GM19043 (cell line): ENCODE measurements at regions not wholly inside any gene's neighbourhood (a gene's known extent, or its start where the extent isn't known, plus 50 kb on each side); places are given as distances from the start of the nearest gene placed in this dataset.

Experiments used
- ATAC-seq: cut with Tn5 transposase; IDR thresholded peaks from one replicate; pipeline ENCODE4 v1.9.1; 2021; ENCODE audit warnings: low read depth; ENCODE audit not compliant: unreplicated experiment

DNA sequence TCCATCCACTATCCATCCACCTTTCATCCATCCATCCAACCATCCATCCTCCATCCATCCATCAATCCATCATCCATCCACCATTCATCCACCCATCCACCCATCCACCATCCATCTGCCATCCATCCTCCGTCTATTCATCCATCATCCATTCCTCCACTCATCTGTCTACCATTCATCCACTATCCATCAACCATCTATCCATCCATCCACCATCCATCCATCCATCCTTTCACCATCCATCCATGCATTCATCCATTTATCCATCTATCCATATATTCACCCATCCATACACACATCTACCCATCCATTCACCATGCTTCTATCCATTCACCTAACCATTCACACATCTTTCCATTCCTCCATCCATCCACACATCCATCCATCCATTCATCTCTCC is 207.0 kb upstream of the CDH4 start:
- ATAC-seq = no peak

DNA sequence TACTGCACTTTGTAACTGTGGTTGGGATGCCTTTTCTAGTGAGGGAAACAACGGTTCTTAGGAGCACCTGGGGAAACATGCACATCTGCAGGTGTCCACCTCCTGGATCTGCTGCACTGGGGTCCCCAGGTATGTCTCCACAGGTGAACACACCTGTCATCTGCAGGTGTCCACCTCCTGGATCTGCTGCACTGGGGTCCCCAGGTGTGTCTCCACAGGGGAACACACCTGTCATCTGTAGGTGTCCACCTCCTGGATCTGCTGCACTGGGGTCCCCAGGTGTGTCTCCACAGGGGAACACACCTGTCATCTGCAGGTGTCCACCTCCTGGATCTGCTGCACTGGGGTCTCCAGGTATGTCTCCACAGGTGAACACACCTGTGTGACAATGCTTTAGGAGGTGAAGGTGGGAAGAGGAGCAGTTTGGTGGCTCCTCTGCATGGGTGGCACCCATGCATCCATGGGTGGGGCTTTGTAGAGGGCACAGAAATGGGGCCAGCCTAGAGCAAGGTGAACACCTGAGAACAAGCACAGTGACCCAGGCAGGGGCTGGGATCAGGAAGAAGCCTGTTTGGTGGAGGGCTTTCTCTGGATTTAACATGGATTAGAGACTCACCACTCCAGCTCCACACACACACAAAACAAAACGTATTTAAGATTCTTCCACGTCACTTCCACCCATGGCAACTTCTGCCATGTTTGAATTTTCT is 206.0 kb upstream of the CDH4 start:
- ATAC-seq = no peak

DNA sequence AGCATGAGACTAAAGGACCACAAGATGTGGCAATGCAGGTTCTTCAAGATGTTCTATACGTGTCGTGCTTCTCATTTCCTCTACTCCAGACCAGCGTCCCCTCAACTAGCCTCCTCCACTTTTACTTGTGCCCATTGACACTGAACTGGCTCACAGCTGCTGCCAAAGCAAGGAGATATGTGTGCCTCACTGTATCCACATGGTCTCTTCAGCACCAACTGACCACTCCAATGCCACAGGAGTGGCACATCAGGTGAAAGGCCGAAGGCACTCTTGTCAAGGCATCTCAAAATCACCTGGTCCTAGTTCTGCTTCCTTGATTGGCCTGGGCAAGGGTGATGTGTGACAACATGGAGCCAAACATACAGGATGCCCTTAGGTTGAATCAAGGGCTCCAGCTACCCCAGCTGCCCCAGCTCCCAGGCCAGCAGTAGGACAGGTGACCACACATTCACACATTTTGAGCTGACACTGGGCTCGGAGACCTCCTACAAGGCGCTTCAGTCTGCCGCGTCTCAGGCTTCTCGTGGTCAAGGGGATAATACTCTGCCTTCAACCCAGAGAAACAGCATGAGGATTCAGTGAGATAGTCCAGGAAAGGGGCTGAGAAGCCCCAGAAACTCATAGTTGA is 205.2 kb upstream of the CDH4 start:
- no peak for ATAC-seq

DNA sequence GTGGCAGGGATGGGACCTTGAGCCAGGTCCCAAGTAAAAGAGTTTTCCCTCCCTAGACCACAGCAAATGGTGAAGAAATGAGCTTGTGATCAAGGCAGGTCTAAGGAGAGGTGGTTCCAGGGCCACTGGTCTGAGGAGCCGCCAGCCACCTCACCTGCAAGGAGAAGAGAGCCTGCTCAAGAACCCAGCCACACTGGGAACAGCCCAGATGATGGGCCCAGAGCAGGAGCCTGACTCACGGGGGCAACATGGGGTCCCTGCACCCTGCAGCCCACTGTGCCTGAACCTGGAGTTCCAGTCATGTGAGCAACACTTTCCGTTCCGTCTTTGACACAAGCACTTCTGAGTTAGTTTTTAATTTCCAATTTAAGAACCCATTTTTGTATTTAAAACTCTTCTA is 204.5 kb upstream of the CDH4 start:
- no peak for ATAC-seq

DNA sequence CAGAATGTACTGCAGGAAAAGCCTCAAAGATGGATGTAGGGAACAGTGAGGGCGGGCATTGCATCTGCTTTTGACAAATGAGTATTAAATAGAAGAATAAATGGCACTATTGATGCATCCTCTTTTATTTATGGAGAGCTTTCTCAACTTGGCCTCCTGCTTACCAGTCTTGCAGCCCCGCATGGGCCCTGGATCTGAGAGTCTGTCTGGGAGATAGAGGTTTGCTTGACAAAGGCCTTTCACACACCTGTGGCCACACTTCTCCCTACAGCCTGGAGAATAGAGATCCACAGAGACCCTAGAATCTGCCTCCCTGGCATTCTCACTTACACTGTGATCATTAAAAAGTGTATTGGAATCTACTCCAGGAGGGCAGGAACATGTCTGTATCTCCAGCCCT is 203.8 kb upstream of the CDH4 start:
- no peak for ATAC-seq

DNA sequence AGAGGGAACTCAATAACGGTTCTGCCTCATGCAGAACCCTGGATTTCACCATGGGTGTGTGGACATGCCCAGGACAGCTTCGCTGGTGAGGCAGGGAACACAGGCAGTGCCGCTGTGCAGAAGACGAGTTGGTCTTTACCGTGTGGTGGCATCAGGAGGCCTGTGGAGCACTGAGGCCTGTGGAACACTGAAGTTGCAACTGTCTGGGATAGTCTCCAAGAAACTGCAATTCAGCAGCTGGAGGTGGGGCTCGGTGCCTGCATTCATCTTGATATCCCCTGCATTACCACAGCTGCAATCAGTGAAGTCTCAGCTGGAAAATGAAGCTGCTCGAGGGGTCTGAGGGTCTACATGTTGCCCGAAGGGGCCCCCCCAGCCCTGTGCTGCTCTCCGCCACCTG is 202.4 kb upstream of the CDH4 start:
- no peak for ATAC-seq

DNA sequence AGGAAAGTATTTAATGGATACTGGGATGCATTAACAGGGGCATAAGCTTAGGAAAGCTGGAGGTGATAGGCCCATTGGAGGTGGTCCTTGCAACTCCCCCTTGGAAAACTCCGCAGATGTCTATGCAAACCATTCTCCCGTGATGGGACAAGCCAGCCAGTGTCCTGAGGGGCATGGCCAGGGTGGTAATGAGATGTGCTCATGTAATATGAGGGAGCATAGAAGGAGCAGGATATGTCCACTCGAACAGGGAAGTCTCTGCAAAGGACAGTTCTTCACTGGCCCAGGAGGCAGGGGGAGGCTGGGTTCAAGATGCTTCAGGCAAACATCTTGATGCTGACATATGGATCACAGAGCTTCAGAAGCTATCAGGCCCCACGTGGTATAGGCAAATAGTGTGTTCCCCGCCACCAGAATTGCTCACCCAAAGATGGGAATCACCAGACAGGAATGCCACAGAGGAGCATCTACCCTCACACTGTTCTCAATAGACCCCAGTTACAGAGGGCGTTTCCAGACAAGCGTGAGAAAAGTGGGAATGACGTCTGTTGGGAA is 201.6 kb upstream of the CDH4 start:
- no peak for ATAC-seq

DNA sequence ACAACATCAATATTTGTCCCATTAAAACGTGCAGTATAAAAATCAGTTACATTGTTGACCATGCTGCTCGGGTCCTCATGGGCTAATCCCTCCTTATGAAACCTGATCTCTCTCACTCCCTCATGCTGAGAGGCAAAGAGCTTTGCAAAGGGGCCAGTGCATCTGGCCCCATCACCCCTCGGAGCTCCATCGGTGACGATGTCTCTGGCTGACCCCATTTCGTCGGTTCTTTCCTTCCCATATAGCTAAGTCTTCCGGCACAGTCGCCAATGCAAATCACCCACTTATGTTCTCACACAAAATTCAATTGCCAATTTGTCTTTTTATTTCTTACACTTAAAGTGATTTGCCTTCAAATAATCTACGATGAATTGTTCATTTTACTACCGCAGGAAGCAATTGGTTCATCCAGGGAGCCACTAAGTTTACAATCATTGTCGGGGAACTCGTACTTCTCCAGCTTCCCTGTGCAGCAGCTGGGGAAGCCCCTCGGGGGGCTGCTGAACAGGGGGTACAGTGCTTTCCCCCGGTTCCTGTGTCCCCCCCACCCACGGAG is 199.8 kb upstream of the CDH4 start:
- ATAC-seq = no peak

DNA sequence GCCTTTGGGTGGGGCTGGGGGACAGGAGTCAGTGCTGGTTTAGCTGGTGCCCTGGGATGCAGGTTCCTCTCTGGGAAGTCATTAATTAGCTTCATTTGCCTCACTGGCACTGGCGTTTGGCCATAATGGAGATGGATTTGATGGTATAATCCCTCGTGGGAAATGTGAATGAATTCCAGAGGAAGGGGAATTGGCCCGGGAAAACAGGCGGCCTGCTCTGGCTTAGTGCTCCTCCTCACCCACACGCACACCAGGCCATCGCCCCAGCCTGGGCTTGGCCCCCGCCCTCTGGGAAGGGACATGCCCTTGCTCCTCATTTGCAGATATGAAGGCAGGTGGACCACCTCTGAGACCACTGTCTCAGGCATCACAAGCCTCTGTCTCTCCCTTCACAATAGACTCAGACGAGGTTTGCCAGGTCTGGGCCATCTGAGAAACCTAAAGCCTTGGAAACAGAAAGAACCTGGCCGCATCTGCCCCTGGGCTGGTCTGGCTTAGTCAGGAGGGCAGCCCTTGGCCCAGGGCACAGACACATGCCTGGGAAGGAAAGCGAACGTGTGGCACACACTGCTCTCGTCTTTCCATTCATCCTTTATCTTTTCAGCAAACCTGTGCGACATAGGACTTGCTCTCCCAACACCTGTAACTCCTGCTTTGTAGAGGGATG is 199.2 kb upstream of the CDH4 start:
- no peak for ATAC-seq

DNA sequence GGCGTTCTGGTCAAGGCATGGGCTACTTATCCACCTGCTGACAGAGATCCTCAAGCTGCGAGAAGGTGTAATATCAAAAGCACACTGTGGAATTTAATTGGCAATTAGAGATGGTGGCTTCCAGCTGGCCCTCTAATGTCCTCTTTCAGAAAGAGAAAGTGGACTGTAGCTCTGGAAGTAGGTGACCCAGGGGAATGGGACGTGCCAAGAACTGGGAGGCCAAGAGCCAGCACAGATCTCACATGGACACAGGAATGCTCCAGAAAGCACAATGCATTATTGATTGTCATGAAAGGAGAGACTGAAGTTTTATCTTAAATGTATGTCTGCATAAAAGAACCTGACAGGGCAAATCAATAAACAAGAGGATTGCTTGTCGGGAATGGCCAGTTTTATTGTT is 198.6 kb upstream of the CDH4 start:
- ATAC-seq = no peak

DNA sequence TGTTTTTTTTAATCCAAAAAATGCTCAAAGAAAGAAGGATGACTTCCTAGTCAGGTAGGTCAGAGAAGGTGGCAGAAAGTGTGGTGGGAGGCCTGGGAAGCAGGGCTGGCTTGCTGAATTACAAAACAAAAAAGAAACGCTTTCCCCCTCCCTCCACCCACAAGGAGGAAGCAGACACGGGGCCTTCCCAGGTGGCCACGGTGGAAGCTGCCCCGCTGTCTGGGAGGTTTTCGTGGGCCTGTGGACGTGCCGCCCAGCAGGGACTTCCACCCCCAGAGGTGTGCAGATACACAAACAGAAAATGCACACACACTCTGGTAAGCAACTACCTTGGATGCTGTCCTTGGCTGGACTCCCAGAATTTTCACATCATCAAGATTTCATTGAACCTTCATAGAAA is 198.2 kb upstream of the CDH4 start:
- no peak for ATAC-seq

DNA sequence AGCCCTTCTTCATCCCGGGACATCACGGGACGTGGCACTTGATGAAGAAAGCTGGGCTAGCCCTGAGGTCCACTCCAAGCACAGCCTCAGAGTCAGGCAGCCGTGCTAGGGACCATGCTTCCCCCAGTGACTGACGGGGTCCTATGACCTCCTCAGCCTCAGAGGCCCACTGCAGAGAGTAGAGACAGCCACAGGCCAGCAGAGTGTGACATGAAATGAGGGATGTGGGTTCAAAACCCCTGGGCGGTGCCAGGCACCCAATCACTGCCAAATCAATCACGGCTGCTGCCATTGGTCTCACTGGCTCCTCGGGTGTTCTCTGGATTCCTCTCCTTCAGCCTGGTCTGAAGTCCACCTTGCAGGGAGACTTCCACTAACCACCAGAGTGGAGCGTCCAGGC is 197.7 kb upstream of the CDH4 start:
- ATAC-seq = no peak

DNA sequence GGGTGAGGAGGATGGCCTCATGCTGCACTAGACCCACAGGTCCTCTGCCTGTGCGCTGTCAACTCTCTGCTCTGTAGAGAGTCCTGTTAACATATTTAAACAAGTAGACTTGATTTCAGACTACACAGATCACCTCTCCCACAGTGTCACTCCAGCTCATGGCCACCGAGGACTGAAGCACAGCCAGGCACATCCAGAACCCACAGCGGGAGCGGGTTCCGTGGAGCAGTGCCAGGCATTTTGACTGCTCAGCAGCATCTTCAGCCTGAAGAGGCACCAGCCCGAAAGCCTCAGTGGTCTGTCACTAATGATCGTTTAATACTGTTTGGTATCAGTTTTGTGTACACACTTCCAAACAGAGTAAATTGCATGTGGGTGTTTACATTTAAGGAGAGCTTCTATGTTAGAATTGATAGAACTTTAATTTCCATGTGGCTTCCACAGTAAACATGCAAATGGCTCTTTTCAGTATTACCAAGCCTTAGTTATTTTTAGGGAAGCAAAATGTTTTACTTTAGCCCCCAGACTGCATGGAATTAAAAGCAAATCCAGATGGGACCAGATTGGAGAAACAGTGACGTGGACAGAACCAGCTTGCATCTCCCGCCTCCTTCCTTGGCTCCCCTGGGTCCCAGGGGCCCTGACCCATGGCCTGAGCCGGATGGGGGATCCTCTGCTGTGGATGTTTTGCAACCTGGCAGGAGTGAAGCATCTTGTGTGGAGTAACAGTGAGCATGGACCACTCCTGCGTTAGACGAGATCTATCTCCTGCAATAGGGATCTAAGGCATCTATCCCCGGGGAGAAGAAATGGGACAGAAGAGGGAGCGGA is 196.7 kb upstream of the CDH4 start:
- ATAC-seq = no peak

DNA sequence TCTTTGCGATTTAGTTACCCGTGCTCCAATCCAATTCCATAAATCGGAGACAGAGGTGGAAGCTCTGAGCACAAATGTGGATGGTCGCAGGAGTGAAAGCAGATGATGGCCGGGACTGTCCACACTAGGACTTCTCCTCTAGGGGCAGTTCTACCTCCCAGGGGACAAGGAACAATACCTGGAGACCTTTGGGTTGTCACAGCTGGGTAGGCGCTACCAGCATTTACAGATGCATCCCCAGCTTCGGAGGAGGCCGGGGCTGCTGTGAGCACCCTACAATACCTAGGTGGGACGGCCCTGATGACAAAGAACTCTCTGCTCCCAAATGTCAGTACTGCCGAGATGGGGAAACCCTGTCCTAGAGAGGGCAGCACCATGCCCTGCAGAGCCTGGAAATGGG is 195.9 kb upstream of the CDH4 start:
- no peak for ATAC-seq

DNA sequence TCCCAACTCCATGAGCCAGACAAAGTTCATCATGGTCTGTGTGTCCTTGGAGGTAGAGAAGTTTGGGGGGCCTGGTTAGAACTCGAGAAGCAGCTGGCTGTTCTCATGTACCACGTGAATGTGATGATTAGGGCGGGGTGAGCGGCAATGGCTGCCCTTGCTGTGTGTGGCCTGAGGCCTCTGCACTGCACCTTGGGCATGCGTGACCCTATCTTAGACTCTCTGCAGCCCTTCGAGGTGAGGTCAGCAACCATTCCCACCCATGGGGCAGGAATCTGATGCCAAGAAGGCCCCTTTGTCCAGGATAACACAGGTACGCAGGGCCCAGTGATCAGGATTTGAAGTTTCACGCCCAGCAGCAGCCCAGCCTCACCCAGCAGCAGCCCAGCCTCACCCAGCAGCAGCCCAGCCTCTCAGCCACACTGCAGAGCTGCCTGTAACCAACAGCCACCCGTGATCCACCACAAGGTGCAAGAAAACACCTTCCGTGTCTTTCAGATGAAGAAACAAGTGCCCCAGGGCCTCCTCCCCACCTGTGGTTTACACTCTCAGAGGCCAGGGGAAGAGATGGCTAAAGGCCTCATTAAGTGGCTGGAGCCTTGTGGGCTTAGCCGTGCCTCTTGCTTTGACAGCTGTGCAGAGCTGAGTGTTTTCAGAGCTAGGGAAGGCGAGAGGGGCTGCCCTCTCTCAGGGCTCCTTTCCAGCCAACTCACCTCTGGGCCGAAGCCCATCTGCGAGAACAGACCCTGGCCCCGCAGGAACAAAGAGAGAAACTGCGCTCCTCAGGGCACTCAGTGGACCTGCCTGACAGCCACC is 195.2 kb upstream of the CDH4 start:
- no peak for ATAC-seq

DNA sequence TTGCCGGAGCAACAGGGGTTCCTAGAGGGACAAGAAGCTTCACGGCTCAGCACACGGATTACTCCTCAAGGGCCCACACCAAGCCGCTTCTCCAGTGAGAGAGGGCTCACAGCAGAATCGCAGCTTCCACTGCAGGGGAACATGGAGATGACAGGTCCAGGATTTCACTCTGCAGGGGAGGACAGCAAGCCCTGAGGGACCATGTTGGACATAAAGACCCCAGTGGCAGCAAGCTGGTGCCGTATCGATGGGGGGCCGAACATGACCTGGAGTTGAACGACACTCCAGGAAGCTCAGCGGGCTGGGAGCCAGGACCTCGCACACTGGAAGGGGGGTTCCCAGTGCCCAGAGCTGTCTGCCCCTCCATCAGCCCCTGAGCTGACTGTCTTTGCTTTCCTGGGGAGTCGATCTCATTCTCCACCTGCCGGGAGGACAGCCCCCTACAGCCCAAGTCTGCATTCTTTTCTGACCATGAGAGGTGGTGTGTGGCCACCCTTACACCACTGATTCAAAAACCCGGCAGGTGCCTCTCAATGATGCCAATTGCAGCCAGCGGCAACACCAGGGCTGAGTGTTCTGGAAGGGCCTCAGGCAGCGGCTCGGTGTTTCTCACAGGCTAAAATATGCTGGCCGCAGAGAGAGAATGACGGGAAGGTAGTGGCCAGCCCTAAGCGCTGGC is 194.5 kb upstream of the CDH4 start:
- no peak for ATAC-seq

DNA sequence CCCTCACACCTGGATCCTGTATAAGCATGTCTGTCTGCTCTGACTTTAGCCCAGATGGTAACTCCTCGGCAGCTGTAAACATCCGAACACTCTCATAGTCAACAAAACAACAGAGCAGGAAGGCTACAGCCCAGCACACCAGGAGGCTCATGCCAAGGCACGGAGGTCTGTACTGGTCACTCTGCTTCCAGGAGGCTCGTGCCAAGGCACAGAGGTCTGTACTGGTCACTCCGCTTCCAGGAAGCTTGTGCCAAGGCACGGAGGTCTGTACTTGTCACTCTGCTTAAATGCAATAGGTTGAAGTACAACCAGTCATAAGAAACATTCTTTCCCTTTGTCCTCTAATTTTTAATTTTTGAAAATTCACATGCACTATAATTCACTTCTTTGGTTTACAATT is 190.1 kb upstream of the CDH4 start:
- ATAC-seq = no peak

DNA sequence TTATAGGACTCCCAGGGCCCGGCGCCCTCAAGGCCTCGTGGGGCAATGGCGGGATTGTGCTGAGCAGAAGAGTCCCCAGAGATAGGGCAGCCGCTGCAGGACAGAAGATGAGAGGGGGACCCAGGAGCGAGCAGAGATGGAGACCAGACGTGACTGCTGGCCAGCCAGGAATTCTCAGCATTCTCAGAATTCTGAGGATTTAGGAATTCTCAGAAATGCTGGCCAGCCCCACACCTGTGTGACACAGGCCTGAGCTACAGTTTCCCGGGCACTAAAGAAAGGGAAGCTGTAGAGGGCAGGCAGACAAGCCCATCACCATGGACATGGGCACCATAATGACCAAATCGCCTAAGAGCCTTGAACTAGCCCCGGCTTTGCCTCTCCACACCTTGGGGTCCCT is 186.2 kb upstream of the CDH4 start:
- no peak for ATAC-seq

DNA sequence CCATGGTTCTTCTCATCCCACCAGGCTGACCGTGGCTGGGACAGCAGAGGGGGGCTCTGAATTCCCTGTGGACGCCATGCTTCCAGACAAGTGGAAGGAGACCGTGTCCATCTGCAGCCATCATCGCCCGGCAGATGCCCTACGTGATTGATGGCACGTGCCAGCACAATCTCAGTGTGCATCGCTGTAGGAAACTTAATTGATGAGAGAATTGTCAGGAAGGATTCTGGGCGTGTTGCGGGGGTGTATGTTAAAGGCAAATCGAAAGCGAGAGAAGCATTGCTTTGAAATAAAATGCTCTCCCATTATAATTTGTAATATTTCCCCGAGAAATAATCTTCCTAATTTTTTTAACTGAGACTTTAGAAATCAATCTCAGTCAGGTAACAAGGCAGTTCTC is 185.5 kb upstream of the CDH4 start:
- no peak for ATAC-seq
